ENCODE measurements at regions not wholly inside any gene's neighbourhood (a gene's known extent, or its start where the extent isn't known, plus 50 kb on each side); places are given as distances from the start of the nearest gene placed in this dataset.

DNA sequence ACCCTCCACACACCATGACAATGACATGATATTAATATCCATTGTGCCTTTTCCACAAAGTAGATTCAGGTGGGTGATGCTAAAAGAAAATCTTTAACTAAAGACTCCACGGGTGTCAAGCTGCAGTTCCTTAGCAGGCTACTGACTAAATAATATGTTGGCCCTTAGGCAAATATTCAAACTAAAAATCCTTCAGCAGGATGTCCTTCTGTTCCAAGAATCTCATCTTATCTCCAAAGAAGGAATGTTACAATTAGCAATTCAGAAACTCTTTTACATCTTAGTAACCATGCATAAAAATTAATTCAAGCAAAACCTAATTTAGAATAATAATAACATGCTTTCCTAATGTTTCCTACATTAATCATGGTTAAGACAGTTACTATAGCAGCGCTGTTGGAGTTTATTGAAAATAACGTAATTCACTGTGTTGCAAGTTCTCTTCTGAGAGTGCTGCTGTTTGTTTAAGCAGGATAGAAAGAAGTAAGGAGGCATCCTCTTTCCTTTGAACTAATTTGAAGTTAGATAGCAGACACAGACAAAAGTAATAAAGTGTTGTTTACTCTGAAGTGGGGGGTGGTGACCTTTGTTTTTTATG lies 414.8 kb upstream of the CDH4 start:
- Mint-ChIP-seq H3K27me3 (peaks cover 27% of the 10 kb centered on the region), H3K4me3 (no peak overlapping the region), H3K4me1 (ENCODE audit: low read depth) (no peaks in the 10 kb centered on the region), H3K27ac (no peak overlapping the region), H3K9me3 (no peaks in the 10 kb centered on the region), H3K36me3 (ENCODE audit: low read depth) (no peaks in the 10 kb centered on the region)
- no peak for DNase-seq

DNA sequence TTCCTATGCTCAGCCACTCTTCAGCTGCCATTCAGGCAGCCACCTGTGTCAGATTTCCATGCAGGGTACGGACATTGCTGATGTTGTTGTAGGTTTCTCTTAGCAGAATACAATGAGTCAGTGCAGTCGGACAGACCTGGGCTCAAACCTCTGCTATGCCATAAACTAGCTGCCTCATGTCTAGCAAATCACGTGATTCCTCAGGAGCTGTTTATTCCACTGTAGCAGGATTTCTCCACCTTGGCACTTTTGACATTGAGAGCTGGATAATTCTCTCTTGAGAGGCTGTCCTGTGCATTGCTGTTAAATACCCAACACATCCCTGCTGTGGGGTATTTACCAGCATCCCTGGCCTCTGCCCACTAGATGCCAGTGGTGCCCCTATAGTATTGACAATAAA lies 413.8 kb upstream of the CDH4 start:
- Mint-ChIP-seq H3K9me3 (no peaks in the 10 kb centered on the region), H3K27ac (no peak overlapping the region), H3K4me1 (ENCODE audit: low read depth) (no peaks in the 10 kb centered on the region), H3K27me3 (peaks cover 30% of the 10 kb centered on the region), H3K36me3 (ENCODE audit: low read depth) (no peaks in the 10 kb centered on the region), H3K4me3 (no peak overlapping the region)
- DNase-seq = no peak

DNA sequence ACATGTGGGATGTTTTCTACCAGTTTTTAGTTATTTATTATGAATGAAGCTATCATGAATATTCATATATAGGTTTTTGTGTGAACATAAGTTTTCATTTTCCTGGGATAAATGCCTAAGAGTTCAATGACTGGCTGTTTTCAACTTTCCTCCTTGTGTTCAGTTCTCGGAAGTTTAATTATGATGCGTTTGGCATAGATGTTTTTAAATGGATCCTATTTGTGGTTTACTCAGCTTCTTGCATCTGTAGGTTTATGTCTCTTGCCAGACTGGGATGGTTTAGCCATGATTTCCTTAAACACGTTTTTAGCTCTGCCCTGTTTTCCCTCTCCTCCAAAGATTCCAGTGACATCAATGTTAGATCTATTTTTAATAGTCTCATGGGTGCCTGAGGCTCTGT lies 411.1 kb upstream of the CDH4 start:
- Mint-ChIP-seq H3K4me3 (no peak overlapping the region), H3K9me3 (no peaks in the 10 kb centered on the region), H3K4me1 (ENCODE audit: low read depth) (no peaks in the 10 kb centered on the region), H3K27ac (no peak overlapping the region), H3K27me3 (peaks cover 18% of the 10 kb centered on the region), H3K36me3 (ENCODE audit: low read depth) (no peaks in the 10 kb centered on the region)
- DNase-seq = no peak

DNA sequence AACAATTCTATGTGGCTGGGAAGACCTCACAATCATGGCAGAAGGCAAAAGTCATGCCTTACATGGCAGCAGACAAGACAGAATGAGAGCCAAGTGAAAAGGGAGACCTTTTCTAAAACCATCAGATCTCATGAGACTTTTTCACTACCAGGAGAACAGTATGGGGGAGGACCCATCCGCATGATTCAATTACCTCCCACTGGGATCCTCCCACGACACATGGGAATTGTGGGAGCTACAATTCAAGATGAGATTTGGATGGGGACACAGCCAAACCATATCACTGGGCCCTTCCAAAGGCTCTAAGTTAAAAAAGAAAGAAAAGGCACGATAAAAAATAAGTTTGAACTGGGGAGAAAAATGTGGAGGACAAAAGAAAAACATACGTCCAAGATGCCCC lies 406.9 kb upstream of the CDH4 start:
- H3K27me3 Mint-ChIP-seq = peaks cover 16% of the 10 kb centered on the region
- H3K9me3 Mint-ChIP-seq = no peaks in the 10 kb centered on the region
- H3K4me3 Mint-ChIP-seq = no peak overlapping the region
- H3K4me1 Mint-ChIP-seq (ENCODE audit: low read depth) = no peaks in the 10 kb centered on the region
- no peak for DNase-seq
- no peak overlapping the region for H3K27ac Mint-ChIP-seq
- H3K36me3 Mint-ChIP-seq (ENCODE audit: low read depth) = no peaks in the 10 kb centered on the region

DNA sequence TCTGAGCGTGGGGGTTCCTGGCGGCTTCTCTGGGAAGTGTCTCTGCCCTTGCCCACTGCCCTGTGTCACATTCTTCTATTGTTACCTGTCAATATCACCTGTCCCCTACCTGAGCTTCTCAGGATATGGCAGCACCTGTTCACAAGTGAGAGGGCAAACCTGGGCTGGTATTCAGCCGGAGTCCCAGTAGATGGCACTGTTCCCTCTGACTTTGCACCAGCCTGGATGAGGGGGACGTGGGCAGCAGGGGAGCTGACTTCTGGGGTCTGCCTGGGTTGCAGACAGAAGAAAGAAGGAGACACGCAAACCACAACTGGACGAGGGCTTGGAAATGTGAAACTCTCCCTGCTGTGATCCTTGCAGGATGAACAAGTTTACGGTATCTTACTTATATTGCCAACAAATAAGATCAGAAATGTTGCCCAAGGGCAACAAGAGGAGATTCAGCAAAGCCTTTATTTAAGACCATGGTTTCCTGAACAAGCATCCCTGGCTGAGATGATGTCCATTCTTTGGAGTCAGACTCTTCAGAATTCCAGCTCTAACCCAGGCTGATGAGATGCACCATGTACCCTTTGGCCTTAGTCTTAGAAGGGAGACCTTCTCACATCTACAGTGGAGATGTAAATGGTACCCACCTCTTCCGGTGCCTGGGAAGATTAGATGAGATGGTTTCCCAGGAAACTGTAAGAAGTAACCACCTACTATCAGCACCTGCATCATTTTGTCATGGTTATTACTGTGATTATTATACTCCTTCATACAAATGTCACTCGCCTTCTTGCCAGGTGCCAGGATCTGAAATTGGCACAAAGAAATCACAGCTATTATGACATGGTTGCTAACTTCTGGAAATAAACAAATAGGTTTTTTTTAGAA lies 400.0 kb upstream of the CDH4 start:
- DNase-seq = no peak
- Mint-ChIP-seq H3K4me3 (no peak overlapping the region), H3K27ac (no peak overlapping the region), H3K4me1 (ENCODE audit: low read depth) (no peaks in the 10 kb centered on the region), H3K36me3 (ENCODE audit: low read depth) (no peaks in the 10 kb centered on the region), H3K27me3 (peaks cover 7% of the 10 kb centered on the region), H3K9me3 (peaks cover 7% of the 10 kb centered on the region)

DNA sequence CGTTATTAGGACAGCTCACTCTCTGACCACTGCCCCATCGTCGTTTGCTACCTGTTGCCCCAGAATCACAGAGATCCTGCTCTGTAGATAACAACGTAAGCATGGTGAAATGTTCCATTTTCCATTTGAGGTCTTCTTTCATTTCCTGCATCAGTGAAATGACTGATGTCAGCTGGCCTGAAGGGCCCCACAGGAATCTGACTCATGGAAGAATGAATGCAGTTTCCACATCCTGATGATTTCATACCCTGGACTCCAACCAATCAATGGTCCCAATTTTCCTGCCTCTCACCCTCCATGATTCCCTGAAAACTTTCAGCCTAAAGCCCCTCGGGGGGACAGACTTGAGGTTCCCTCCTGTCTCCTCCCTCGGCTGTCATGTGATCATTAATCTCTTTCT lies 394.4 kb upstream of the CDH4 start:
- H3K27me3 Mint-ChIP-seq = no peaks in the 10 kb centered on the region
- H3K4me1 Mint-ChIP-seq (ENCODE audit: low read depth) = no peaks in the 10 kb centered on the region
- DNase-seq = no peak
- no peaks in the 10 kb centered on the region for H3K36me3 Mint-ChIP-seq (ENCODE audit: low read depth)
- H3K4me3 Mint-ChIP-seq = no peak overlapping the region
- H3K9me3 Mint-ChIP-seq = peaks cover 7% of the 10 kb centered on the region
- H3K27ac Mint-ChIP-seq = no peak overlapping the region

DNA sequence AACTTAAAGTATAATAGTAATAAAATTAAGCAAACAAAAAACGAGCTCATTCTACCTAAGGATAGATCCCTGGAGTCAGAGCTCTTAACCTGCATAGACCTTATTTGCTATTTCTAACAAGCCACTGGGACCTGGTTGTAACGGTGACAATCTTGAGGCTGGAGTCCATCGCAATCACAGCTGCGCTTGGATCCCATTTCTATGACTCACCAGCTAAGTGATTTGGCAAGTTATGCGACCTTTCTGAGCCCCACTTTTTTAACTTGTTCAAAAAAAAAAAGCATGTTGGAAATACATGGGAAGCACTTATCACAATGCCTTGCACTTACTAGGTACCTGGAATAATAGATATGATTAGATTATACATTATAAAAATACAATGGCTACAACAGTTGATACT lies 389.5 kb upstream of the CDH4 start:
- H3K36me3 Mint-ChIP-seq (ENCODE audit: low read depth) = no peaks in the 10 kb centered on the region
- no peak overlapping the region for H3K27ac Mint-ChIP-seq
- no peaks in the 10 kb centered on the region for H3K9me3 Mint-ChIP-seq
- H3K27me3 Mint-ChIP-seq = no peaks in the 10 kb centered on the region
- no peaks in the 10 kb centered on the region for H3K4me1 Mint-ChIP-seq (ENCODE audit: low read depth)
- no peak for DNase-seq
- no peak overlapping the region for H3K4me3 Mint-ChIP-seq

DNA sequence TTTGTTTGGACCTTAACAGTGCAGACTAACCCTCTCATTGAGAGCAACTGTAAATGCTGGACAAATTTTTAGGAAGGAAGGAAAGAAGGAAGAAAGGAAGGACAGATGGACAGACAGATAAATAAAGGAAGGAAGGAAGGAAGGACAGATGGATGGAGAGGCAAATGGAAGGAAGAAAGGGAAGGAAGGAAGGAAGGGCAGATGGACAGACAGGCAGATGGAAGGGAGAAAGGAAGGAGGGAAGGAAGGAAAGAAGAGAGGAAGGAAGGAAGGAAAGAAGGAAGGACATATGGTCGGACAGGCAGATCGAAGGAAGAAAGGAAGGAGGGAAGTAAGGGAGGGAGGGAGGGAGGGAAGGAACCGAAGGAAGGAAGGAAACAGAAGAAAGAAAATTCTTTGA lies 388.5 kb upstream of the CDH4 start:
- no peaks in the 10 kb centered on the region for H3K9me3 Mint-ChIP-seq
- H3K27ac Mint-ChIP-seq = no peak overlapping the region
- no peaks in the 10 kb centered on the region for H3K27me3 Mint-ChIP-seq
- no peak for DNase-seq
- H3K4me1 Mint-ChIP-seq (ENCODE audit: low read depth) = no peaks in the 10 kb centered on the region
- no peak overlapping the region for H3K4me3 Mint-ChIP-seq
- no peaks in the 10 kb centered on the region for H3K36me3 Mint-ChIP-seq (ENCODE audit: low read depth)

DNA sequence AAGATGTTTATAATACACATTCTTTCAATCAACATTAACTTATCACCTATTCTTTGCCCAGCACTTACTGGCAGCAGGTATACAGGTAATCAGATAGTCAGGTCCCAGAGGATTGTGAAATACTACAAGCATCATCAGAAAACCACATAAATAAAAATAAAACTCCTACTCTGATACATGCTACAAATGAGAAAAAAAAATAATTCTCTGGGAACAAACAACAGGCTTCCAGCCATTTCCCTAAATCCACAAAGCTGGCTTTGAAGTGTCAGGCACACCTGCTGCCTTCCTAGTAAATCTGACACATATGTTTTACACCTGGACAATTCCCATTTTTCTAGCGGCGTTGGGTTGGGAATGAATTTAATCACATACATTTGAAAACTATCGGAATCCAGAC lies 384.5 kb upstream of the CDH4 start:
- no peak overlapping the region for H3K27ac Mint-ChIP-seq
- no peak overlapping the region for H3K4me3 Mint-ChIP-seq
- H3K27me3 Mint-ChIP-seq = no peaks in the 10 kb centered on the region
- no peak for DNase-seq
- no peaks in the 10 kb centered on the region for H3K36me3 Mint-ChIP-seq (ENCODE audit: low read depth)
- no peaks in the 10 kb centered on the region for H3K9me3 Mint-ChIP-seq
- H3K4me1 Mint-ChIP-seq (ENCODE audit: low read depth) = no peaks in the 10 kb centered on the region

DNA sequence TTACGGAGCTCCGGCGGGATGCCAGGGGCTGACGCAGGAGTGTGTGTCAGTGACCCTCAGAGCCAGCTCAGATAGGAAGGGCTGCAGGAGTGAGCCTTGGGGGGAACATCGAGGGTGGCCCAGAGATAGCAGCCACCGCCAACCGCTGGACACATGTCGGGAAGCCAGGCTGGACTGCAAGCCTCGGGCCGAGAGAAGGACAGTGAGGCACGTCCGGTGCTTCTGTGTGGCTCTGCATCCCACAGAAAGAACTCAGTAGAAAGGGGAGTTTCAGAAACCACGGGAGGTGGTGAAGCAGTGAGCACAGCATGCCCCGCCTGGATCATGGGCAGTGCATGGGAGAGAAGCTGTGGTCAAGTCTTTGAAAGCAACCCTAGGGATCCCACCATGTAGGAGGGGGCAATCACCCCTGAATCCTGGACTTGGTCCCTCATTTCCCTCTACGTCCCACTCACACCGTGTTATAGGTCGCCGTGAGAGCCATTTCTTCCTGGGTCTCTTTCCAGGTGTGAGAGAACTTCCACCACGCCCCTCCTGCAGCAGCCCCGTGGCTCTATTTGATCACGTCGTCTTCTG lies 383.7 kb upstream of the CDH4 start:
- Mint-ChIP-seq H3K4me1 (ENCODE audit: low read depth) (no peaks in the 10 kb centered on the region), H3K27ac (no peak overlapping the region), H3K4me3 (no peak overlapping the region), H3K36me3 (ENCODE audit: low read depth) (no peaks in the 10 kb centered on the region), H3K27me3 (no peaks in the 10 kb centered on the region), H3K9me3 (no peaks in the 10 kb centered on the region)
- no peak for DNase-seq

DNA sequence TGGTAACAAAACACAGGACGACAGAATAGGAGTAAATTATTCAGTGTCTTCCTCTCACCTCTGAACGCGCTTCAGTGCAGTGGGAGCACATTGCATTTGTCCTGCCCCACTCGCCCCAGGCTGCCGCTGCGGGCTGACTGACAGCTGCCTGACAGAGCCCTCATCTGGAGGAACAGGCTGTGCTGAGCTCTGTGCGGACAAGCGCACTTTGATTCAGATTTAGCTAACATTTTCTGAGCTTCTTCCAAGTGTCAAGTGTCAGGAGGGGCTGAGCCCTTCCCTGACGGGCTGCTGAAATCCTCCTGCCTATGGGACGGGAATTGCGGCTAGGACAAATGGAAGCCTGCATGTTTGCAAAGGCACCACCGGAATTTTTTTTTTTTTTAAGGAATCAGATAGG lies 383.0 kb upstream of the CDH4 start:
- Mint-ChIP-seq H3K9me3 (no peaks in the 10 kb centered on the region), H3K36me3 (ENCODE audit: low read depth) (no peaks in the 10 kb centered on the region), H3K4me3 (no peak overlapping the region)

DNA sequence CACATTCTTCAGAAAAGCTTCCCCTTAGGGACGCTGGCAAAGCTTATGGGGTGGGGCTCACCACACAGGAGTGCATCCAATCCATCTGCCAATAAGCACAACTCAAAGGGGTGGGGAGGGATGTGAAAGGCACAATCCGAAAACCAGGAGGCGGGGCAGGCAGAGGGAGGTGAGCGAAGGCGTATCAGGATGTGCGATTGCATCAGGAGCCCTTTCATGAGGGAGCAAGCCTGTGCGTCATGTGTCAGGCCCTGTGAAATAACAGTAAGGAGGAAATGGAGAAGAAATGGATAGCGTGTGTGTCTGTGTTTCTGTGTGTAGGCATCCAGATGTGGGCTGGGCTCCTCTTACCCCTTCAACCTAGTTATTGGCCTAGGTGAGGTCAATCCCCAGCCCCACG lies 382.4 kb upstream of the CDH4 start:
- Mint-ChIP-seq H3K36me3 (ENCODE audit: low read depth) (no peaks in the 10 kb centered on the region), H3K4me1 (ENCODE audit: low read depth) (no peaks in the 10 kb centered on the region), H3K4me3 (no peak overlapping the region), H3K9me3 (no peaks in the 10 kb centered on the region), H3K27ac (no peak overlapping the region), H3K27me3 (no peaks in the 10 kb centered on the region)
- no peak for DNase-seq

More for the DNA sequence above, 383.0 kb upstream of the CDH4 start:
- no peaks in the 10 kb centered on the region for H3K27me3 Mint-ChIP-seq
- H3K27ac Mint-ChIP-seq = no peak overlapping the region
- H3K4me1 Mint-ChIP-seq (ENCODE audit: low read depth) = no peaks in the 10 kb centered on the region
- DNase-seq = no peak

DNA sequence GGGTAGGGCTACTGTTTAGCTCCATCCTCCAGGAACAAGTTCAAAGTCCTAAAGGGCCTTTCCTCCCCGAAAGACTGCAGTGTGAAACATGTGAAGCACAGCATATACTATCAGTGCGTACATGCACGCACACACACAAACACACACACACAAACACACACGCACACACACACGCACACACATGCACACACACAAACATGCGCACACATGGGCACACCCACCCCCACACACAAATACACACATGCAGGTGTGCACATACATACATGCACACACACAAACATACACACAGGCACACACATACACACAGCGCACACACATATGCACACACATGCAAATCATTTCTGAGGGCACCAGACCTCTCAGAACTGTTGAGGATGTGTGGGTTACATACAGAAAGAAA lies 382.0 kb upstream of the CDH4 start:
- H3K9me3 Mint-ChIP-seq = no peaks in the 10 kb centered on the region
- no peaks in the 10 kb centered on the region for H3K36me3 Mint-ChIP-seq (ENCODE audit: low read depth)
- no peak for DNase-seq
- H3K27me3 Mint-ChIP-seq = no peaks in the 10 kb centered on the region
- H3K27ac Mint-ChIP-seq = no peak overlapping the region
- H3K4me1 Mint-ChIP-seq (ENCODE audit: low read depth) = no peaks in the 10 kb centered on the region
- no peak overlapping the region for H3K4me3 Mint-ChIP-seq

DNA sequence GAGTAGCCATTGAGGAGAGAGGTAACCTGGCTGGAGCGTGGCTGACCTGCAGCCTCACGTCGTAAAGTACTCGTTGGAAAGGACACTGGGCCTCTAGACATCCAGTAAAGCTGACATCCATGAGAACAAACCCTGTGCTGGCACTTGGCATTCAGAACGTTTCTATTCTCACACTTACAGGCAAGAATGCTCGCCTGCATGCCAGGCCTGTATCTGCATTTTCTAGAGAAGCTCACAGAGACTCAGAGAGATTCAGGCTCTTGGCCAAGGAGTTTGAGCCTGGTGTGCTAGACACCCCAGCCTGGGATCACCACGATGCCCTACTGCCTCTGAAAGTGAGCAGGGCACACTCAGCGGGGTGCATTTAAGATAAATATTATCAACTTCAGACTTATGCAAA lies 379.8 kb upstream of the CDH4 start:
- Mint-ChIP-seq H3K27me3 (no peaks in the 10 kb centered on the region), H3K27ac (no peak overlapping the region), H3K36me3 (ENCODE audit: low read depth) (no peaks in the 10 kb centered on the region), H3K9me3 (no peaks in the 10 kb centered on the region), H3K4me1 (ENCODE audit: low read depth) (no peaks in the 10 kb centered on the region), H3K4me3 (no peak overlapping the region)
- no peak for DNase-seq

DNA sequence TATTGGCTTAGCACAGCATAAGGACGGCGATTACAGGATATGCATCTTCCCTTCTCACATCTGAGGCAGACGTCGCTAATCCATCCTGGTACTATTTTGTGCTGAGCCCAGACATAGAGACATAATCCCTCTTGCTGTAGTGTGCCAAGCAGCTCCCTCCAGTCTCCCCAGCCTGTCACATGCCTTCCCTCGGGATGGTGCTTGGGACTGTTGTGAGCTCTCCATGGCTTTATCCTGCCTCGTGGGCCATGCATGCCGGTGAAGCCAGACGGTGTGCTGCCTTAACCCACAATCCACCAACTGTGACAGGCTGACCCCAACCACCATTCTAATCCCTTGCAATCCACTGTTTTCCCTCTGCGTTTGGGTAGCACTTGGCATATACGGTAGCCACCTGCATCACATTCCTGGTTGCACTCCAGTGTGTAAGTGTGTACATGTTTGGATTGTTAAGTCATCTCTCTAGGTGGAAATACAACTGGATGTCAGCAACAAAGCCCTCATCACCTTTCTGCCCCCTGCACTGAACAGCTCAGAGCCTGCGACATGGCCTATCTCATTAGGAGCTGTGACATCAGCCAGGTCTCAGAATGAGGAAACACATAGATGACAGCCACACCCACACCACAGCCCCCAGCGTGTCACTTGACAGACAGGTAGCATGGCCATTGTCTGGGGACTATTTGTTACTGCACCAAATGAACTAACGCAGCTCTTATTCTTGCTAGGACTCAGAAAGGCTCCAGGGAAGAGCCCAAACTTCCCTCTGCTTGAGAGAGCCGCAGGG lies 374.8 kb upstream of the CDH4 start:
- no peak for DNase-seq
- no peaks in the 10 kb centered on the region for H3K9me3 Mint-ChIP-seq

More for the DNA sequence above, 374.8 kb upstream of the CDH4 start:
- no peaks in the 10 kb centered on the region for H3K36me3 Mint-ChIP-seq (ENCODE audit: low read depth)
- no peak overlapping the region for H3K27ac Mint-ChIP-seq
- no peaks in the 10 kb centered on the region for H3K27me3 Mint-ChIP-seq
- no peaks in the 10 kb centered on the region for H3K4me1 Mint-ChIP-seq (ENCODE audit: low read depth)
- no peak overlapping the region for H3K4me3 Mint-ChIP-seq
